B cell (primary cell): ENCODE measurements at regions not wholly inside any gene's neighbourhood (a gene's known extent, or its start where the extent isn't known, plus 50 kb on each side); places are given as distances from the start of the nearest gene placed in this dataset.

Experiments used
- ATAC-seq: fragments of 200-7000 bp; cut with Tn5 transposase; one replicate; pipeline ENCODE4 v1.10.0; 2021; ENCODE audit warnings: low read depth, mild to moderate bottlenecking, moderate number of reproducible peaks, moderate library complexity
- CTCF ChIA-PET: fragments of 350-600 bp; sonication (Branson Sonifier 250); formaldehyde crosslinking; loops from one replicate; lab custom pipeline; 2021; ENCODE audit warnings: antibody characterized with exemption, inconsistent platforms; lab: Charles Lee
- POLR2A ChIA-PET: fragments of 350-600 bp; sonication (Branson Sonifier 250); formaldehyde crosslinking; loops from one replicate; lab custom pipeline; 2021; ENCODE audit warnings: antibody characterized with exemption; lab: Charles Lee
- DNase-seq: peaks from one replicate; pipeline ENCODE4 v3.0.0; 2013
- H2AFZ ChIP-seq: 2 replicates; pipeline ENCODE4 v1.6.1; 2012; ENCODE audit warnings: mild to moderate bottlenecking, low read depth, low read length; ENCODE audit not compliant: insufficient read depth, poor library complexity, severe bottlenecking
- H3K27ac ChIP-seq, 2 donors: 1 replicate in 1 of 2; 2 replicates in 1 of 2; pipeline ENCODE4 v1.5.1; 2012 to 2013; ENCODE audit warnings: low read length in 2 of 2, mild to moderate bottlenecking in 2 of 2, moderate library complexity in 1 of 2
- H3K27me3 ChIP-seq, 4 experiments: fragments of 200-600 bp in 1 of 4; sonication (generic) in 1 of 4; replicated peaks in 1 of 4; 1 replicate in 2 of 4; 2 replicates in 2 of 4; pipeline versions ENCODE4 v1.6.1 to v1.7.0; 2013 to 2016; ENCODE audit warnings: low read length in 3 of 4, mild to moderate bottlenecking in 2 of 4, mixed read lengths in 1 of 4, moderate library complexity in 1 of 4; ENCODE audit not compliant: insufficient read depth in 4 of 4, control insufficient read depth in 3 of 4; ENCODE audit errors: control extremely low read depth in 1 of 4
- H3K36me3 ChIP-seq, 2 experiments: replicated peaks in 1 of 2; 1 replicate in 1 of 2; 2 replicates in 1 of 2; pipeline versions ENCODE4 v1.6.1 to v1.7.1; 2013; ENCODE audit warnings: low read length in 1 of 2; ENCODE audit not compliant: insufficient read depth in 2 of 2, control insufficient read depth in 1 of 2; ENCODE audit errors: control extremely low read depth in 1 of 2, extremely low read depth in 1 of 2
- H3K4me1 ChIP-seq, 2 donors: fragments of 200-600 bp in 1 of 2; sonication (generic) in 1 of 2; 1 replicate in 1 of 2; 2 replicates in 1 of 2; pipeline versions ENCODE4 v1.5.1 to v1.6.1; 2013 to 2017; ENCODE audit warnings: low read length in 2 of 2; ENCODE audit not compliant: control insufficient read depth in 2 of 2, insufficient read depth in 2 of 2
- H3K4me2 ChIP-seq: replicated peaks from 2 replicates; pipeline ENCODE3; 2012; ENCODE audit warnings: mild to moderate bottlenecking, low read depth, low read length; ENCODE audit not compliant: poor library complexity, severe bottlenecking
- H3K4me3 ChIP-seq, 5 experiments: fragments of 200-600 bp in 1 of 5; sonication (generic) in 1 of 5; 1 replicate in 3 of 5; 2 replicates in 2 of 5; pipeline versions ENCODE4 v1.5.1 to v1.7.0; 2011 to 2016; ENCODE audit warnings: low read length in 4 of 5, mild to moderate bottlenecking in 4 of 5, low read depth in 2 of 5, control low read depth in 1 of 5, moderate library complexity in 1 of 5; ENCODE audit not compliant: insufficient read depth in 1 of 5; ENCODE audit errors: control extremely low read depth in 1 of 5, extremely low read depth in 1 of 5
- H3K79me2 ChIP-seq: fragments of 200-600 bp; sonication (generic); one replicate; pipeline ENCODE4 v1.6.0; 2016; ENCODE audit warnings: low read length; ENCODE audit not compliant: control insufficient read depth, insufficient read depth
- H3K9ac ChIP-seq: fragments of 200-600 bp; sonication (generic); 2 replicates; pipeline ENCODE4 v1.6.1; 2017; ENCODE audit warnings: mild to moderate bottlenecking, low read length, moderate library complexity
- H3K9me3 ChIP-seq, 3 donors: one replicate each; pipeline versions ENCODE4 v1.6.1 to v1.7.1; 2013; ENCODE audit warnings: low read length in 2 of 3; ENCODE audit not compliant: control insufficient read depth in 2 of 3, insufficient read depth in 1 of 3; ENCODE audit errors: control extremely low read depth in 1 of 3
- H4K20me1 ChIP-seq: 2 replicates; pipeline ENCODE4 v1.6.0; 2012; ENCODE audit warnings: mild to moderate bottlenecking, low read length; ENCODE audit not compliant: insufficient read depth, control insufficient read depth, poor library complexity, severe bottlenecking
- H3K27ac Mint-ChIP-seq: one replicate; pipeline ENCODE4 v1.8.0; 2021; ENCODE audit warnings: mixed read lengths
- H3K27me3 Mint-ChIP-seq: one replicate; pipeline ENCODE4 v1.8.0; 2021; ENCODE audit warnings: mixed read lengths
- H3K4me1 Mint-ChIP-seq: one replicate; pipeline ENCODE4 v1.8.0; 2021; ENCODE audit warnings: mixed read lengths
- H3K4me3 Mint-ChIP-seq: one replicate; pipeline ENCODE4 v1.8.0; 2021; ENCODE audit warnings: mixed read lengths
- H3K9me3 Mint-ChIP-seq: one replicate; pipeline ENCODE4 v1.8.0; 2022; ENCODE audit warnings: mixed read lengths; ENCODE audit not compliant: insufficient read depth
- EZH2 ChIP-seq: IDR thresholded peaks from 2 replicates; pipeline ENCODE4 v1.6.1; 2012; ENCODE audit warnings: borderline replicate concordance, low read depth, mild to moderate bottlenecking, moderate library complexity, low read length; ENCODE audit not compliant: insufficient read depth, poor library complexity, severe bottlenecking
- WGBS: methylation state at CpG from one replicate; pipeline ENCODE4 v1.1.5; 2013; ENCODE audit warnings: missing lambda C conversion rate; ENCODE audit not compliant: insufficient coverage; 5-methylcytosine and 5-hydroxymethylcytosine counted together
- intact Hi-C: fragments of 100-400 bp; cut with micrococcal nuclease; formaldehyde crosslinking; loops from one replicate; pipeline ENCODE4 v1.10.0; 2022
- TF ChIP-seq, protein P1 (sequence below): fragments of 200-600 bp; IDR thresholded peaks from one replicate; pipeline ENCODE4 v1.8.0; 2022; ENCODE audit warnings: antibody characterized with exemption, mild to moderate bottlenecking

DNA sequence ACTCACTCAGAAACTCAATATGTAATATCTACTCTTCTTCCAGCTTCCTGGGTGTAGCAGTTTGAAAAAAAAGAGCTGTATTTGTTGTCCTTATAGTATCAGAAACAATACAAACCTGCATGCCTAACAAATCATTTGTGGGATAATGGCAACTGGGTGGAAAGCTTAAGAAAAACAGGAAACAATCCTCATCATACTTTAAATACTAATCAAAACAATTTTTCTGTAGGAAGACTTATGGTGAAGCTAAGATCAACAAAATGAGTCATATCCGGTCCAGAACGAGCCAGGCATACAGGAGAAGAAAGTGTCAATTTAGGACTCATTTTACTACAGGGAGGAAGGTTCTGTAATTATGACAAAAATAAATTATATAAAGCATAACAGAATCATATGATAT lies 181.8 kb upstream of the ADGRL4 start:
- no CpG with 5 or more reads among the region's 2 CpGs for WGBS
- Mint-ChIP-seq H3K27ac (no peak overlapping the region), H3K4me1 (no peaks in the 10 kb centered on the region), H3K4me3 (no peak overlapping the region), H3K9me3 (no peaks in the 10 kb centered on the region), H3K27me3 (no peaks in the 10 kb centered on the region)
- intact Hi-C loops, result no loop called here
- Histone ChIP-seq H3K79me2 (no peaks in the 10 kb centered on the region), H3K4me1 (no peaks in the 10 kb centered on the region), H3K4me2 (no peak overlapping the region), H2AFZ (no peak overlapping the region), H3K9ac (no peak overlapping the region), H3K27me3 (no peaks in the 10 kb centered on the region), H4K20me1 (no peaks in the 10 kb centered on the region), H3K4me3 (no peak overlapping the region), H3K27ac (no peak overlapping the region), H3K9me3 (no peaks in the 10 kb centered on the region), H3K36me3 (no peaks in the 10 kb centered on the region)
- TF ChIP-seq EZH2, result no peak
- TF ChIP-seq, protein P1, sequence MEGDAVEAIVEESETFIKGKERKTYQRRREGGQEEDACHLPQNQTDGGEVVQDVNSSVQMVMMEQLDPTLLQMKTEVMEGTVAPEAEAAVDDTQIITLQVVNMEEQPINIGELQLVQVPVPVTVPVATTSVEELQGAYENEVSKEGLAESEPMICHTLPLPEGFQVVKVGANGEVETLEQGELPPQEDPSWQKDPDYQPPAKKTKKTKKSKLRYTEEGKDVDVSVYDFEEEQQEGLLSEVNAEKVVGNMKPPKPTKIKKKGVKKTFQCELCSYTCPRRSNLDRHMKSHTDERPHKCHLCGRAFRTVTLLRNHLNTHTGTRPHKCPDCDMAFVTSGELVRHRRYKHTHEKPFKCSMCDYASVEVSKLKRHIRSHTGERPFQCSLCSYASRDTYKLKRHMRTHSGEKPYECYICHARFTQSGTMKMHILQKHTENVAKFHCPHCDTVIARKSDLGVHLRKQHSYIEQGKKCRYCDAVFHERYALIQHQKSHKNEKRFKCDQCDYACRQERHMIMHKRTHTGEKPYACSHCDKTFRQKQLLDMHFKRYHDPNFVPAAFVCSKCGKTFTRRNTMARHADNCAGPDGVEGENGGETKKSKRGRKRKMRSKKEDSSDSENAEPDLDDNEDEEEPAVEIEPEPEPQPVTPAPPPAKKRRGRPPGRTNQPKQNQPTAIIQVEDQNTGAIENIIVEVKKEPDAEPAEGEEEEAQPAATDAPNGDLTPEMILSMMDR, result no peak
- ChIA-PET POLR2A (no interaction called here), CTCF (no interaction called here)
- ATAC-seq (no peak), DNase-seq (no peak)

DNA sequence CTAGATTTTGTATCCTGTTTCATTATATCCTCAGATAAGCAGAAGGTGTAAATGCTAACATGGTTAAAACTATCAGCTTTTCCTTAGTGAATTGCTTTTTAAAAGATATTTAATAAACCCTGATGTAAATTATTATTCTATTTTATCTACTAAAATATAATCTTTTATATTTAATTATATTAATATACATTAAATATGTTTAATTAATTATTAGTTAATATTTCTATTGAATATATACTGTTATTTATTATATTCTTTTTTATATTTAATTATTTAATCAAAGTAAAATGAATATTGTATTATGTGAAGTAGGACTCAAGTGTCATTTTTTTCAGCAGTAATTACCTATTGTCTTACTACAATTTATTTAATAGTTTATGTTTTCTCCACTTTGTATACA lies 179.7 kb upstream of the ADGRL4 start:
- Histone ChIP-seq H2AFZ (no peak overlapping the region), H3K36me3 (no peaks in the 10 kb centered on the region), H4K20me1 (no peaks in the 10 kb centered on the region), H3K4me3 (no peak overlapping the region), H3K9me3 (no peaks in the 10 kb centered on the region), H3K27me3 (no peaks in the 10 kb centered on the region), H3K4me2 (no peak overlapping the region), H3K4me1 (no peaks in the 10 kb centered on the region), H3K79me2 (no peaks in the 10 kb centered on the region), H3K27ac (no peak overlapping the region), H3K9ac (no peak overlapping the region)
- Mint-ChIP-seq H3K4me3 (no peak overlapping the region), H3K27ac (no peak overlapping the region), H3K4me1 (no peaks in the 10 kb centered on the region), H3K9me3 (no peaks in the 10 kb centered on the region), H3K27me3 (no peaks in the 10 kb centered on the region)
- ChIA-PET POLR2A (no interaction called here), CTCF (no interaction called here)
- no peak for DNase-seq
- no peak for ATAC-seq
- no peak for TF ChIP-seq EZH2
- TF ChIP-seq, protein P1, result no peak
- intact Hi-C loops, result no loop called here
